T-helper 17 cell (primary cell): ENCODE measurements at regions not wholly inside any gene's neighbourhood (a gene's known extent, or its start where the extent isn't known, plus 50 kb on each side); places are given as distances from the start of the nearest gene placed in this dataset.

ENCODE experiments used
- ATAC-seq: fragments of 150-1000 bp; cut with Tn5 transposase; 2 replicates; pipeline ENCODE4 v1.10.0; 2021; ENCODE audit warnings: mild to moderate bottlenecking, moderate library complexity
- DNase-seq, 3 donors: peaks; one replicate each; pipeline versions ENCODE4 v3.0.0 to v3.0.0-alpha.2; 2020 to 2021
- H3K9me3 ChIP-seq: one replicate; pipeline ENCODE4 v1.7.0; 2013; ENCODE audit warnings: low read length, mild to moderate bottlenecking; ENCODE audit not compliant: control insufficient read depth, poor library complexity, severe bottlenecking
- H3K27ac Mint-ChIP-seq: one replicate; pipeline ENCODE4 v1.8.0; 2022; ENCODE audit warnings: mild to moderate bottlenecking, moderate library complexity, mixed read lengths
- H3K27me3 Mint-ChIP-seq: one replicate; pipeline ENCODE4 v1.8.0; 2022; ENCODE audit warnings: mixed read lengths
- H3K36me3 Mint-ChIP-seq: one replicate; pipeline ENCODE4 v1.8.0; 2022; ENCODE audit warnings: low read depth, mixed read lengths
- H3K4me1 Mint-ChIP-seq: one replicate; pipeline ENCODE4 v1.8.0; 2022; ENCODE audit warnings: mild to moderate bottlenecking, mixed read lengths
- H3K4me3 Mint-ChIP-seq: one replicate; pipeline ENCODE4 v1.8.0; 2022; ENCODE audit warnings: mild to moderate bottlenecking, moderate library complexity, mixed read lengths

- no peaks in the 10 kb centered on the region for H3K9me3 ChIP-seq
- no peak overlapping the region for H3K27ac Mint-ChIP-seq
- peaks cover 7% of the 10 kb centered on the region for H3K4me1 Mint-ChIP-seq
- no peaks in the 10 kb centered on the region for H3K27me3 Mint-ChIP-seq
- no peak for DNase-seq
- no peak overlapping the region for H3K4me3 Mint-ChIP-seq
- H3K36me3 Mint-ChIP-seq: no peaks in the 10 kb centered on the region
- ATAC-seq: no peak
Measured at GRCh38 chr22:46092670-46093410, 57.5 kb upstream of the PPARA start.

DNA sequence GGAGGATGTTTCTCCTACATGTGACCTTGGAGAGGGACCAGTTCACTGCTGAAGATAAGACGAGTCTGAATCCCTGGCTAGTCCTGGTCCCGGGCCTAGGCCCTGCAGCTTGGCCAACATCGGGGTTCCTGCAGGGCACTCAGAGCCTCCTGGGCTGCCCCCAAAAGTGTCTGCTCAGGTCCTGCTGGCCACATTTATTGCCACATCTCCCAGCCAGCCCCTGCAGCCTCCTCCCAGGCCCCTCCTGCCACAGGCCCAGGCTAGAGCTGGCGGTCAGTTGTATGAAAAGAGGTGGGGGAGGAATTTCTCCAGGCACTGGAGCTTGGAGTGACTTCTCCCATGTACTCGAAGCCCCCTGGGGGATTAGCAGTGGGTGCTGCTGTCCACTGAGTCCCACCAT is 56.5 kb upstream of the PPARA start:
- H3K27ac Mint-ChIP-seq: no peak overlapping the region
- H3K36me3 Mint-ChIP-seq: no peaks in the 10 kb centered on the region
- H3K27me3 Mint-ChIP-seq: no peaks in the 10 kb centered on the region
- no peak for ATAC-seq
- H3K9me3 ChIP-seq: no peaks in the 10 kb centered on the region
- no peak overlapping the region for H3K4me3 Mint-ChIP-seq
- H3K4me1 Mint-ChIP-seq: peaks cover 7% of the 10 kb centered on the region
- no peak for DNase-seq

- Mint-ChIP-seq H3K27me3 (no peaks in the 10 kb centered on the region), H3K27ac (no peak overlapping the region), H3K36me3 (no peaks in the 10 kb centered on the region), H3K4me3 (no peak overlapping the region), H3K4me1 (peaks cover 7% of the 10 kb centered on the region)
- H3K9me3 ChIP-seq: no peaks in the 10 kb centered on the region
- ATAC-seq (no peak), DNase-seq (no peak)
Measured at GRCh38 chr22:46094676-46095075, 55.6 kb upstream of the PPARA start.

GRCh38 chr22:46096051-46096450 is 54.3 kb upstream of the PPARA start:
- ATAC-seq (no peak), DNase-seq (no peak)
- H3K36me3 Mint-ChIP-seq: no peaks in the 10 kb centered on the region
- H3K4me3 Mint-ChIP-seq: no peak overlapping the region
- no peaks in the 10 kb centered on the region for H3K9me3 ChIP-seq
- H3K27me3 Mint-ChIP-seq: no peaks in the 10 kb centered on the region
- no peak overlapping the region for H3K27ac Mint-ChIP-seq
- H3K4me1 Mint-ChIP-seq: peaks cover 7% of the 10 kb centered on the region

GRCh38 chr22:46096706-46097230 is 53.6 kb upstream of the PPARA start:
- H3K36me3 Mint-ChIP-seq: no peaks in the 10 kb centered on the region
- H3K4me1 Mint-ChIP-seq: peaks cover 7% of the 10 kb centered on the region
- no peaks in the 10 kb centered on the region for H3K27me3 Mint-ChIP-seq
- DNase-seq (no peak), ATAC-seq (no peak)
- H3K9me3 ChIP-seq: no peaks in the 10 kb centered on the region
- no peak overlapping the region for H3K27ac Mint-ChIP-seq
- H3K4me3 Mint-ChIP-seq: no peak overlapping the region

- H3K4me1 Mint-ChIP-seq: peaks cover 5% of the 10 kb centered on the region
- no peaks in the 10 kb centered on the region for H3K27me3 Mint-ChIP-seq
- no peak for ATAC-seq
- DNase-seq: no peak
- no peaks in the 10 kb centered on the region for H3K9me3 ChIP-seq
- H3K4me3 Mint-ChIP-seq: no peak overlapping the region
- H3K27ac Mint-ChIP-seq: no peak overlapping the region
- H3K36me3 Mint-ChIP-seq: no peaks in the 10 kb centered on the region
Measured at GRCh38 chr22:46097268-46097900, 52.9 kb upstream of the PPARA start.

DNA sequence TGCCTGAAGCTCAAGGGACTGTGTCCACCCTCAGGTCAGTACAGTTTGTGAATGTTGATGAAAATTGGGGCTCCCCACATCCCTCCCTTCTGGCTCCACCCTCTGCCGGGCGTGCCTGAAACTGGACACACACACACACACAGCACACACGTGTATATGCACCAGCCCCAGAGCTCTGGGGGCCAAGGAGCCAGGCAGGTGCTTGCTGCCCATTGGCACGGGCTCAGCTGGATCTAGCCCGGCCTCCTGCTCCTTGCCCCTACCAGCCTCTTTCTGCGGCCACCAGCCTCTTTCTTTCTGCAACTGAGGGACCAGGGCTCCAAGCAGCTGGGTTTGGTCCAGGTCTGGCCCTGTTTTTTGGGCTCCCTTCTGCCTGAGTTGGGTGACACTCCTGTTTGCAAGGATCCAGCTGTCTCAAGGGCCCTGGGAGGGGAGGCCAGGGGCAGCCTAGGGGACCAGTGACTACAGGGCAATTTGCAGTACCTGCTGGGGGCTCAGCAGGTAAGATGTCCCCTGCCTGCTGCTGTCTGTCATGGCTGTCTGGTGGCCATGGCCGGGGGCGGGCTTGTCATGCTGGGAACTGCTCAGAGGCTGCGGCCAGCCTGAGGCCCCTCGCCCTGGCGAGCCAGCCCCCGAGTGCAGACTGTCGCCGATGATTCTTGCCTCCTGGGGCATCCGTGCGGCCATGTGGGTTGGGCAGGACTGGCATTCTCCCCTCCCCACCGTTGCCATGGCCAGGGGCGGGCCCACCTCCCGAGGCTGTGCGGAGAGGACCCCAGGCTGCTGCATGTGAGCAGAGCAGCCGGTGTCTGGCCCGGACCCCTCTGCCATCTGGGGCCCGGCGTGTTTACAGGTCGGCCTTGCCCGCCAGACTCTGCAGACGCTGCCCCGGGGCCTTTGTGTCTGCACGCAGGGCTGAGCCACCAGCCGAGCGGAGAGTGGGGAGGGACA is 51.5 kb upstream of the PPARA start:
- Mint-ChIP-seq H3K27ac (no peak overlapping the region), H3K36me3 (no peaks in the 10 kb centered on the region), H3K4me3 (no peak overlapping the region), H3K27me3 (no peaks in the 10 kb centered on the region), H3K4me1 (peaks cover 2% of the 10 kb centered on the region)
- no peak for ATAC-seq
- H3K9me3 ChIP-seq: no peaks in the 10 kb centered on the region
- DNase-seq: no peak

GRCh38 chr22:46099740-46100139 is 50.6 kb upstream of the PPARA start:
- Mint-ChIP-seq H3K27ac (no peak overlapping the region), H3K27me3 (no peaks in the 10 kb centered on the region), H3K36me3 (no peaks in the 10 kb centered on the region), H3K4me3 (no peak overlapping the region), H3K4me1 (peaks cover 2% of the 10 kb centered on the region)
- ATAC-seq (no peak), DNase-seq (no peak)
- no peaks in the 10 kb centered on the region for H3K9me3 ChIP-seq

DNA sequence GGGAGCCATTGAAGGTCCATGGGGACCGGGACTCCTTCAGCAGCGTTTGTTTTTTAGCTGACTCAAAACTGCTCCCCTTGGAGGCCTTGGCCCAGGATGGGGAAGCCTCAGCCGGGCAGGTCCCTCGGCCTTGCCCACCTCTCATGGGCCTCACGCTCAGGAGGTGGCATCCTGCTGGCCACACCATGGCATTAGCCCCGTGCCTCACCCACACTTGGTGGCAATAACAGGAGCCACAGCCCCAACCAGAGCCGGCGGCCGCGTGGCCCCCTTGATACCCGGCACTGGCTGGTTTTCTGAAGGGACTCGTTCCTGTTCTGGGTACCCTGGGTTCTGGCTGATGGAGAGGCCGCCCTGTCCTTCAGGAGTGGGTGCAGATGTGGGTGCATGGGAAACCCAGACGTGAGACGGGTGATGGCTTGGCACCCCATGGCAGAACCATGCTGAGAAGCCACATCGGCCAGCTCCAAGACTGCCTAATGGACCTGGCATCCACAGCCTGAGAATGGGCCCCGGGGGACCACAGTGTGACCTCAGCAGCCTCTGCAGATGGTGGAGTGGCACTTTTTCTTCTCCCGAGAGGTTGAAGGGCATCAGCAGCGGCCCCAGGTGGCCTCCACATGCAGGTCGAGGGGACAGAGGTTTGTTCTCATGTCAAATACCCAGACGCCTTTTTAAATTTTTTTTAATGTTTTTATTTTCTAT is 49.8 kb upstream of the PPARA start:
- Mint-ChIP-seq H3K4me3 (no peak overlapping the region), H3K36me3 (no peaks in the 10 kb centered on the region), H3K27me3 (no peaks in the 10 kb centered on the region), H3K27ac (no peak overlapping the region), H3K4me1 (peaks cover 2% of the 10 kb centered on the region)
- no peak for ATAC-seq
- H3K9me3 ChIP-seq: no peaks in the 10 kb centered on the region
- no peak for DNase-seq
